ENCODE measurements at regions not wholly inside any gene's neighbourhood (a gene's known extent, or its start where the extent isn't known, plus 50 kb on each side); places are given as distances from the start of the nearest gene placed in this dataset.
"Not testable (repeated sequence)": the region's sequence is repeated elsewhere in the genome, so short reads cannot be mapped to it uniquely, and the experiment has no call there.

DNA sequence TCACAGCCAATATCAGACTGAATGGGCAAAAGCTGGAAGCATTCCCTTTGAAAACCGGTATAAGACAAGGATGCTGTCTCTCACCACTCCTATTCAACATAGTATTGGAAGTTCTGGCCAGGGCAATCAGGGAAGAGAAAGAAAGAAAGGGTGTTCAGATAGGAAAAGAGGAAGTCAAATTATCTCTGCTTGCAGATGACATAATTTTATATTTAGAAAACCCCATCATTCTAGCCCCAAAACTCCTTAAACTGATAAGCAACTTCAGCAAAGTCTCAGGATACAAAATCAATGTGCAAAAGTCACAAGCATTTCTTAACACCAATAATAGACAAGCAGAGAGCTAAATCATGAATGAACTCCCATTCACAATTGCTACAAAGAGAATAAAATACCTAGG lies 461.7 kb downstream of the PDGFC start:
- H3K9ac ChIP-seq (ENCODE audit: low read depth, low read length); H3K27ac ChIP-seq (ENCODE audit: low read length); H3K36me3 ChIP-seq (ENCODE audit: insufficient read depth, low read depth, low read length); H3K4me3 ChIP-seq (ENCODE audit: low read length); H3K9me3 ChIP-seq (ENCODE audit: insufficient read depth, low read depth, low read length); H3K4me1 ChIP-seq (ENCODE audit: insufficient read depth, low read length); H3K27me3 ChIP-seq (ENCODE audit: insufficient read depth, low read length): not testable (repeated sequence)

DNA sequence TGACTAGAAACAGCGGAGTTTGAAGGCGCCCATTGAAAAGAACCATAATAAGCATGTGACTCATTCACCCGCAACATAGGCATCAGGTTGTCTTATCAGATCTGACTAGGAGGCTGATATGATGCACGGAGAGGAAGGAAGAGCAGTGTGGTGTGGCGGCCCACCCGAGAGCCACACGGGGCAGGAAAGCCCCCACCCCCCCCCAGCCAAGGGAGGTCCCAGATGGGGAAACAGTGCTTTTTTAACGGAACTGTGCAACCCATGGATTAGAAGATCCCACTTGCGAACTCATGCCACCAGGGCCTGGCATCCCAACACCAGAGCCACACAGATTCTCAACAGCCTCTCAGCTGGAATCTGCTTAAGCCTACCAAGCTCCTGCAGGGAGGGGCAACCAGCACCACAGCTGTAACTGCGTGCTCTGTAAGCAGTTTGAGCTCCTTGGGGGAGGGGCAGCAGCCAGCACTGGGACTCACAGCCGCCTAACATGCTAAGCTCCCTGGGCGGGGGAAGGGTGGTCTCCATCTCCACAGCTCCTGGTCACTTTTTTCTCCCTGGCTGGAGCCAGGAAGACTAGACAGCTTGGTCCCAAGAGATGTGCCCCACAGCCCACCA lies 466.2 kb downstream of the PDGFC start:
- Histone ChIP-seq H3K27ac (ENCODE audit: low read length) (no peak overlapping the region), H3K9ac (ENCODE audit: low read depth, low read length) (no peak overlapping the region; the same call in 1 of the 2 replicates), H3K9me3 (ENCODE audit: insufficient read depth, low read depth, low read length) (no peaks in the 10 kb centered on the region)

DNA sequence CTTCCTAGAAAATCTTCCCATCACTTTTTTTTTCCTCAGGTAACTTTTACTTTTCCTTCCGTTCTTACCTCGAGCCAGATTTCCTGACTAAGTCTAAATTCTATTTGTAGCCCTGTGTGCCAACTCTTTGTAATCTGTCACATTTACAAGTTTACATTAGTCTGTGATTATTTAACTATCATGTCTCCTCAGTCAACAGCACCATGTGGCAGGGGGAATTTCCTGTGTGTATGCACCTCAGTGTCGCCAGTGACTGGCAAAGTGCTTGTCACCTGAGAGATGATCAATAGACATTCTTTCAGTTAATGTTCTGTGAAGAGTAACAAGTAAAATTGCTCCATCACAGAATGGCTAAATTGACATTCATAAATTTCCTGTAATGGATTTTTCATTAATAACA lies 468.5 kb downstream of the PDGFC start:
- Histone ChIP-seq H3K9me3 (ENCODE audit: insufficient read depth, low read depth, low read length) (no peaks in the 10 kb centered on the region), H3K4me3 (ENCODE audit: low read length) (no peak overlapping the region), H3K4me1 (ENCODE audit: insufficient read depth, low read length) (peaks cover 5% of the 10 kb centered on the region; the same call in 1 of the 2 replicates), H3K36me3 (ENCODE audit: insufficient read depth, low read depth, low read length) (no peaks in the 10 kb centered on the region), H3K27ac (ENCODE audit: low read length) (no peak overlapping the region), H3K27me3 (ENCODE audit: insufficient read depth, low read length) (no peaks in the 10 kb centered on the region), H3K9ac (ENCODE audit: low read depth, low read length) (no peak overlapping the region)

More for the DNA sequence above, 466.2 kb downstream of the PDGFC start:
- Histone ChIP-seq H3K36me3 (ENCODE audit: insufficient read depth, low read depth, low read length) (no peaks in the 10 kb centered on the region), H3K27me3 (ENCODE audit: insufficient read depth, low read length) (no peaks in the 10 kb centered on the region), H3K4me1 (ENCODE audit: insufficient read depth, low read length) (no peaks in the 10 kb centered on the region; the same call in 1 of the 2 replicates), H3K4me3 (ENCODE audit: low read length) (0 out of 2 replicates have a peak overlapping the region, but pooled peaks have one; percentile 20)

DNA sequence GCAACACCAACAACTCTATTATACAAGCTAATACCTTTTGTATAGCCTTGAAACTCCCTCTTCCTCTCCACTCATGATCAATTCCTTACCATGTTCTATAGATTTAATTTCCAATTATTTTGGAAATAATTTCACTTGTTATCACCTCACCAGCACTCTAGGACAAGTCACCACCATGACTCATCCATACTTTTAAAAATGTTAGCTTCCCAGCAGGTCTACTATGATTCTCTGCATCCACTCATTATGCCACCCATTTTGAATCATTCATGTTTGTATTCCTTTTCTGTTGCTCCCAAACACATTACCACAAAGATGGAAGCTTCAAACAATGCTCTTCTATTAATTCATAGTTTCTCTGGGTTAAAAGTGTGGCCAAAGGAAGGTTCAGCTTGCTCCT lies 469.6 kb downstream of the PDGFC start:
- H3K9me3 ChIP-seq (ENCODE audit: insufficient read depth, low read depth, low read length): no peaks in the 10 kb centered on the region
- no peak overlapping the region for H3K27ac ChIP-seq (ENCODE audit: low read length)
- H3K9ac ChIP-seq (ENCODE audit: low read depth, low read length): no peak overlapping the region
- H3K4me3 ChIP-seq (ENCODE audit: low read length): no peak overlapping the region
- H3K27me3 ChIP-seq (ENCODE audit: insufficient read depth, low read length): no peaks in the 10 kb centered on the region
- no peaks in the 10 kb centered on the region for H3K36me3 ChIP-seq (ENCODE audit: insufficient read depth, low read depth, low read length)
- H3K4me1 ChIP-seq (ENCODE audit: insufficient read depth, low read length): peaks cover 5% of the 10 kb centered on the region; the same call in 1 of the 2 replicates

DNA sequence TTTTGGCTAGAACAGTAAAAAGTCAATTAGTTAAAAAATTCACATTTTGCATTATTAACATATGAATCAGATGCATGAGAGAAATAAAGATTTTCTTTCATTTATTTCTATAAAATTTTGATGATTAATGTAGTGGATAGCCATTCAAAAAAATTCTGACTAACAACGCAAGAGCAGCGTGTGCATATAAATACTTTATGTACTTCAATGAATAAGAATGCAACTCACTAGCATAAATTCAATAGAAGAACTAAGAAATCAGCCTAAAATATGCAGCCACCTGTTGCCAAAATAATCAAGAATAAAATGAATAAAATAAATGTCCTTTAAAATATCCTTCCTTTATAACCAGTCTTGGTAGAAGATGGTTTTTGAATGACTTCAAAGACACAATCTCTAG lies 471.9 kb downstream of the PDGFC start:
- Histone ChIP-seq H3K4me3 (ENCODE audit: low read length) (no peak overlapping the region), H3K27me3 (ENCODE audit: insufficient read depth, low read length) (no peaks in the 10 kb centered on the region), H3K4me1 (ENCODE audit: insufficient read depth, low read length) (peaks cover 5% of the 10 kb centered on the region; the same call in 1 of the 2 replicates), H3K36me3 (ENCODE audit: insufficient read depth, low read depth, low read length) (no peaks in the 10 kb centered on the region), H3K9me3 (ENCODE audit: insufficient read depth, low read depth, low read length) (no peaks in the 10 kb centered on the region), H3K27ac (ENCODE audit: low read length) (no peak overlapping the region), H3K9ac (ENCODE audit: low read depth, low read length) (no peak overlapping the region)

DNA sequence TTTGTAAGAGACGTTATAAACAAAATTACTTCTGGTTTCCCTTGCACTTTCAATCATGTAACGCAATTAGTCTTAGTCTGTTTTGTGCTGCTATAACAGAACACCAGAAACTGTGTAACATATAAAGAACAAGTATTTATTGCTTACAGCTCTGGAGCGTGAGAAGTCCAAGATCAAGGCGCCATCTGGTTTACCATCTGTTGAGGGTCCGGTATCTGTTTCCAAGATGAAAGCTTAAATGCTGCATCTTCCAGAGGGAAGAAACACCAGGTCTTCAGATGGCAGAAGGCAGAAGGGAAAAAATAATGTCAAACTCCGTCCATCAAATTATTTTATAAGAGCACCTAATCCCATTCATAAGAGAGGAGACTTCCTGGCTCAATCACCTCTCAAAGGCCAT lies 474.1 kb downstream of the PDGFC start:
- Histone ChIP-seq H3K4me1 (ENCODE audit: insufficient read depth, low read length) (peaks cover 5% of the 10 kb centered on the region; the same call in 1 of the 2 replicates), H3K4me3 (ENCODE audit: low read length) (no peak overlapping the region), H3K36me3 (ENCODE audit: insufficient read depth, low read depth, low read length) (no peaks in the 10 kb centered on the region), H3K27me3 (ENCODE audit: insufficient read depth, low read length) (no peaks in the 10 kb centered on the region), H3K9ac (ENCODE audit: low read depth, low read length) (no peak overlapping the region), H3K27ac (ENCODE audit: low read length) (no peak overlapping the region), H3K9me3 (ENCODE audit: insufficient read depth, low read depth, low read length) (no peaks in the 10 kb centered on the region)

DNA sequence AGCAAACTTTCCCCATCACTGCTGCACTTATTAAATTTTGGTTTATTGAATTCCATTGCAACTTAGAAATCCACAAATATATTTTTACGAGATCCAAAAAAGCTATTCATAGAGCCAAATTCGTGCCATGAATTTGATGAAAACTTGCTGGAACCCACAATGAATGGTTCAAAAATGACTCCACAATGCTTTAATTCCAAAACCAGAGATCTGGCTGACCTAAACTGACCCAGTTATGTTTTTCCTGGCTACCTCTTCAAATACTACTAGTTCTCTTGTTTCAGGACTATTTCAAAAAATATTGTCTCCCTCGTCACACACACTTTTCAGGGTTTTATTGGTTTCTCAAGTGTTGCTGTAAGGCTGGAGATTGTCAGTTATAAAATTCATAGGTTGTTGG lies 474.8 kb downstream of the PDGFC start:
- Histone ChIP-seq H3K9me3 (ENCODE audit: insufficient read depth, low read depth, low read length) (no peaks in the 10 kb centered on the region), H3K27ac (ENCODE audit: low read length) (no peak overlapping the region), H3K9ac (ENCODE audit: low read depth, low read length) (no peak overlapping the region), H3K4me3 (ENCODE audit: low read length) (no peak overlapping the region), H3K4me1 (ENCODE audit: insufficient read depth, low read length) (peaks cover 5% of the 10 kb centered on the region; the same call in 1 of the 2 replicates), H3K36me3 (ENCODE audit: insufficient read depth, low read depth, low read length) (no peaks in the 10 kb centered on the region), H3K27me3 (ENCODE audit: insufficient read depth, low read length) (no peaks in the 10 kb centered on the region)

DNA sequence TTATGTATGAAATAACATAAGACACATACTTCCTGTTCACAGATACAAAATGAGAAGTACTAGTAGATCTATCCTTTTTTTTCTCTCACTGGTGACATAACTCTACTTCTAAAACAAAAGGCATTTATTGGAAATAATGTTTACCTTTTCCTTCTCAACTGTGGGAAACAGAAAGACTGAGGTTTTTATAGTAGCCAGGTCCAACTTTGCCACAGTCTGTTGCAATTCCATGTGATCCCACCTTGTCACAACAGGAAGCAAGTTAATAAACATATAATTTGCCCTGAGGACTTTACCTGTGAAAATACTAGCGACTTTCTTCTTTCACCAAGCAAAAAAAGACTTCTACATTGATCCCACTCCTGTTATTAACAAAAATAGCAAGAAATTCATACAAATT lies 475.8 kb downstream of the PDGFC start:
- H3K9me3 ChIP-seq (ENCODE audit: insufficient read depth, low read depth, low read length): no peaks in the 10 kb centered on the region
- peaks cover 5% of the 10 kb centered on the region; the same call in 1 of the 2 replicates for H3K4me1 ChIP-seq (ENCODE audit: insufficient read depth, low read length)
- no peaks in the 10 kb centered on the region for H3K27me3 ChIP-seq (ENCODE audit: insufficient read depth, low read length)
- H3K36me3 ChIP-seq (ENCODE audit: insufficient read depth, low read depth, low read length): no peaks in the 10 kb centered on the region
- H3K4me3 ChIP-seq (ENCODE audit: low read length): no peak overlapping the region
- H3K27ac ChIP-seq (ENCODE audit: low read length): no peak overlapping the region
- no peak overlapping the region for H3K9ac ChIP-seq (ENCODE audit: low read depth, low read length)

DNA sequence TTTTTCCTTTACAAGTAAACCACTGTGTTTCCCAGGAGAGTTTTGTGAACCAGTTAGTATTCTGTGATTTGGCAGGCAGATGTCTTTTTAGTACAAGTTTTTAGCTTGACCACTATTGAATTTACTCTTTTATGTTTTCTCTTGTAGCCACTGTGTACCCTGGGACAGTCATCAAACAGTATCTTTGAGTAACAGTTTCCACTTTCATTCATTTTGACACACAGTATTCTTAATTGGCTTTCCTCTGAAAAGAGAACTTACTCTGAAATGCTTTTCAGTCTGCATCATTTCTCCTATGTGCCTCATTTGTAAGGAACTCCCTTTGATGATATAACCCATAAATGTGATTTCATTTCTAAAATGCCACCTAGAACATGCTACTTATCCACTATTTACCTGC lies 476.5 kb downstream of the PDGFC start:
- no peak overlapping the region for H3K4me3 ChIP-seq (ENCODE audit: low read length)
- peaks cover 3% of the 10 kb centered on the region; the same call in 1 of the 2 replicates for H3K4me1 ChIP-seq (ENCODE audit: insufficient read depth, low read length)
- no peaks in the 10 kb centered on the region for H3K9me3 ChIP-seq (ENCODE audit: insufficient read depth, low read depth, low read length)
- no peaks in the 10 kb centered on the region for H3K36me3 ChIP-seq (ENCODE audit: insufficient read depth, low read depth, low read length)
- no peaks in the 10 kb centered on the region for H3K27me3 ChIP-seq (ENCODE audit: insufficient read depth, low read length)
- no peak overlapping the region for H3K27ac ChIP-seq (ENCODE audit: low read length)
- H3K9ac ChIP-seq (ENCODE audit: low read depth, low read length): no peak overlapping the region

DNA sequence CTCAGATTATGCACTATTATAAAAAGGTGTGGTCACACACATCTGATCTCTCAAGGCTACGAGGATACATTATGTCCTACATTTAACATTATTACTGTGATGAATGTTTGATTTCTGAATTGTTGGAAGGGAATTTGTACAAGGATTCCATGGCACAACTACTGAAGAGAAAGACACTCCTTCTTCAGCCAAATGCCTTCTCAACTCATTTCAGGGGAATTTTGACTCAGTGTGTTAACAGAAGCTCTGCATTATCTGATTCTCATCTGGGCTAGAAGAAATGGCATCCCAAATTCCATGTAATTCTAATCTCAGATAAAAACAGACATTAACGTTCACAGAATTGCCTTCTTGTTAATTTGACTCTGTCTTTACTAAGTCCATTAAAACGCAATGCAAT lies 477.7 kb downstream of the PDGFC start:
- Histone ChIP-seq H3K9me3 (ENCODE audit: insufficient read depth, low read depth, low read length) (no peaks in the 10 kb centered on the region), H3K27ac (ENCODE audit: low read length) (no peak overlapping the region), H3K27me3 (ENCODE audit: insufficient read depth, low read length) (no peaks in the 10 kb centered on the region), H3K36me3 (ENCODE audit: insufficient read depth, low read depth, low read length) (no peaks in the 10 kb centered on the region), H3K4me3 (ENCODE audit: low read length) (no peak overlapping the region), H3K9ac (ENCODE audit: low read depth, low read length) (no peak overlapping the region), H3K4me1 (ENCODE audit: insufficient read depth, low read length) (no peaks in the 10 kb centered on the region)

DNA sequence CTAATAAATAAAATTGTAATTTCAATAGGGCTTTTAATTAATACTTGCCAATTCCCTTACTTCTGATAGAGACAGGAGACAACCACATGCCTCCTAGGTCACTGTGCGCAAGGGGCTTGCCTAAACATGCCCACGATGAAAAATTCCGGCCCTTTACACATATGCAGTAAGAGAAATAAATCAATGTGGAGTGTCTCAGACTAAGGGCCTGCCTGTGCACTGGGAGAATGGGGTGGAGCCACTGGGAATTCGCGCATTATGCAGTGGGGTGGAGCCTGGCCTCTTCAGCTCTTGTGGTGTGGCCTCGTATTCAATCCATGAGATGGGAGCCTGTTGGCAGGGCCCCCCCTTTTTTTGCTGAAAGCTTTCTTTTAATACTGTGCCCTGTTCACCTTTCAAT lies 484.5 kb downstream of the PDGFC start:
- Histone ChIP-seq H3K9me3 (ENCODE audit: insufficient read depth, low read depth, low read length) (no peaks in the 10 kb centered on the region), H3K27ac (ENCODE audit: low read length) (no peak overlapping the region), H3K36me3 (ENCODE audit: insufficient read depth, low read depth, low read length) (no peaks in the 10 kb centered on the region), H3K4me1 (ENCODE audit: insufficient read depth, low read length) (no peaks in the 10 kb centered on the region), H3K27me3 (ENCODE audit: insufficient read depth, low read length) (no peaks in the 10 kb centered on the region), H3K9ac (ENCODE audit: low read depth, low read length) (no peak overlapping the region), H3K4me3 (ENCODE audit: low read length) (no peak overlapping the region)

DNA sequence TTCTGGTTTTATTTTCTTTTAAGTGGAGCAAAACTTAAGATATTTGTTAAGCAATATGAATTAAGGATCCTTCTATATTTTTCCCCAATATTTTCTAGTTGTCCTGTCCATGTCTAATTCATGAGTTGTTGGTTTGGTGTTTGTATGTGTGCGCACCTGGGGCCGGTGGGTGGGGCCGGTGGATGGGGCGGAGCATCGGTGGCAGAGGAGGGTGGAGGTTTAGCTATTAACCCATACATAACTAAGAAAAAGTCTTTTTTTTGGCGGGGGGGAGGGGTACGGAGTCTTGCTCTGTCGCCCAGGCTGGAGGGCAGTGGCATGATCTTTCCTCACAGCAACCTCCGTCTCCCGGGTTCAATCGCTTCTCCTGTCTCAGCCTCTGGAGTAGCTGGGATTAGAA lies 489.8 kb downstream of the PDGFC start:
- H3K9ac ChIP-seq (ENCODE audit: low read depth, low read length): no peak overlapping the region
- H3K9me3 ChIP-seq (ENCODE audit: insufficient read depth, low read depth, low read length): no peaks in the 10 kb centered on the region
- no peak overlapping the region for H3K27ac ChIP-seq (ENCODE audit: low read length)
- no peak overlapping the region for H3K4me3 ChIP-seq (ENCODE audit: low read length)
- no peaks in the 10 kb centered on the region for H3K4me1 ChIP-seq (ENCODE audit: insufficient read depth, low read length)
- H3K36me3 ChIP-seq (ENCODE audit: insufficient read depth, low read depth, low read length): no peaks in the 10 kb centered on the region
- H3K27me3 ChIP-seq (ENCODE audit: insufficient read depth, low read length): no peaks in the 10 kb centered on the region
